ENCODE measurements at regions not wholly inside any gene's neighbourhood (a gene's known extent, or its start where the extent isn't known, plus 50 kb on each side); places are given as distances from the start of the nearest gene placed in this dataset.
"Not testable (repeated sequence)": the region's sequence is repeated elsewhere in the genome, so short reads cannot be mapped to it uniquely, and the experiment has no call there.

DNA sequence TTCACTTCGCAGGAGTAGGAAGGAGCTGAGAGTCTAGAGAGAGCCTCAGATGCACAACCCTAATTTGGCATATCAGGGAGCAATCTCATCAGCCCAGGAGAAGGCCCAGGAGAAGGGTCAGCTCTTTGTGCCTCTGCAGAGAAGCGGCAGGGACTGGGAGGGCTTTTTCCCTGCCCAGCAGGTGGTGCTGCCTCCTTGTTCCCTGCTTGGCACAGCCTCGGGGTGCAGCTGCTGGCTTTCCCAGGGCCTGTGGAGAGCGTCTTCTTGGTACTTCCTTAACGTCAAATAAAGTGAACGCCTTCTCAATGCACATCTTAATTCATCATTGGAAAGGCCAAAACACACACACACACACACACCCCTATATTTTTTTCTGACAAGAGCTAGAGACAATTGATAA is 519.3 kb downstream of the GOLGA6L6 start:
- TF ChIP-seq, protein P1, sequence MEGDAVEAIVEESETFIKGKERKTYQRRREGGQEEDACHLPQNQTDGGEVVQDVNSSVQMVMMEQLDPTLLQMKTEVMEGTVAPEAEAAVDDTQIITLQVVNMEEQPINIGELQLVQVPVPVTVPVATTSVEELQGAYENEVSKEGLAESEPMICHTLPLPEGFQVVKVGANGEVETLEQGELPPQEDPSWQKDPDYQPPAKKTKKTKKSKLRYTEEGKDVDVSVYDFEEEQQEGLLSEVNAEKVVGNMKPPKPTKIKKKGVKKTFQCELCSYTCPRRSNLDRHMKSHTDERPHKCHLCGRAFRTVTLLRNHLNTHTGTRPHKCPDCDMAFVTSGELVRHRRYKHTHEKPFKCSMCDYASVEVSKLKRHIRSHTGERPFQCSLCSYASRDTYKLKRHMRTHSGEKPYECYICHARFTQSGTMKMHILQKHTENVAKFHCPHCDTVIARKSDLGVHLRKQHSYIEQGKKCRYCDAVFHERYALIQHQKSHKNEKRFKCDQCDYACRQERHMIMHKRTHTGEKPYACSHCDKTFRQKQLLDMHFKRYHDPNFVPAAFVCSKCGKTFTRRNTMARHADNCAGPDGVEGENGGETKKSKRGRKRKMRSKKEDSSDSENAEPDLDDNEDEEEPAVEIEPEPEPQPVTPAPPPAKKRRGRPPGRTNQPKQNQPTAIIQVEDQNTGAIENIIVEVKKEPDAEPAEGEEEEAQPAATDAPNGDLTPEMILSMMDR (IDR thresholded peaks at IDR 0.05), result not testable (repeated sequence)
- TF ChIP-seq POLR2A (IDR thresholded peaks at IDR 0.05; ENCODE audit: low read depth); EP300 (IDR thresholded peaks at IDR 0.05); POLR2AphosphoS5 (IDR thresholded peaks at IDR 0.05): not testable (repeated sequence)
